ENCODE measurements at regions not wholly inside any gene's neighbourhood (a gene's known extent, or its start where the extent isn't known, plus 50 kb on each side); places are given as distances from the start of the nearest gene placed in this dataset.

DNA sequence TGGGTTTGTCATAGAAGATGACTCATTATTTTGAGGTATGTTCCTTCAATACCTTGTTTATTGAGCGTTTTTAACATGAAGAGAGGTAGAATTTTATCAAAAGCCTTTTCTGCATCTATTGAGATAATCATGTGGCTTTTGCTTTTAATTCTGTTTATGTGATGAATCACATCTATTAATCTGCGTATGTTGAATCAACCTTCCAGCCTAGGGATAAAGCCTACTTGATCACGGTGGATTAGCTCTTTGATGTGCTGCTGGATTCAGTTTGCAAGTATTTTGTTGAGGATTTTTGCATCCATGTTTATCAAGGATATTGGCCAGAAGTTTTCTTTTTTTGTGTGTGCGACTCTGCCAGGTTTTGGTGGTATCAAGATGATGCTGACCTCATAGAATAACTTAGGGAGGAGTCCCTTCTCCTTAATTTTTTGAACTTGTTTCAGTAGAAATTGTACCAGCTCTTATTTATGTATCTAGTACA, 602.6 kb downstream of the SNAPC1 start:
- H3K79me1 ChIP-seq (ENCODE audit: low read depth in 1 of 2, low read length in 2 of 2): no peaks in the 10 kb centered on the region
- intact Hi-C loops (cut with micrococcal nuclease): no loop called here
- no CpG with 5 or more reads among the region's 4 CpGs for WGBS, 2 experiments (ENCODE audit: extremely low coverage in 2 of 2, insufficient read length in 1 of 2)
- H3K56ac ChIP-seq (ENCODE audit: extremely low read depth, insufficient read depth, low read length): no peak overlapping the region
- H2BK20ac ChIP-seq (ENCODE audit: low read depth, low read length): no peak overlapping the region
- H2BK15ac ChIP-seq (ENCODE audit: low read depth, low read length): no peak overlapping the region
- no peak overlapping the region for H4K91ac ChIP-seq (ENCODE audit: insufficient read depth, low read depth, low read length)
- no peak overlapping the region for H2AK5ac ChIP-seq (ENCODE audit: low read depth, low read length)
- no peaks in the 10 kb centered on the region for H3K36me3 ChIP-seq (ENCODE audit: control insufficient read depth, insufficient read depth, low read length)
- no peaks in the 10 kb centered on the region for H3K4me1 ChIP-seq (ENCODE audit: control insufficient read depth, insufficient read depth, low read length)
- ChIA-PET POLR2A (ENCODE audit: unreplicated experiment) (no interaction called here), CTCF (no interaction called here)
- no peak overlapping the region for H3K27ac ChIP-seq (ENCODE audit: insufficient read depth, low read length)
- dilution Hi-C loops (cut with HindIII; ENCODE audit: low sequenced_read_pairs, unreplicated experiment): no loop called here
- no peak overlapping the region for H3K18ac ChIP-seq (ENCODE audit: low read depth, low read length)
- no peak overlapping the region for H2BK5ac ChIP-seq (ENCODE audit: low read depth, low read length, poor library complexity, severe bottlenecking)
- in situ Hi-C loops (cut with MboI; ENCODE audit: low sequenced_read_pairs): no loop called here
- no peak for ATAC-seq (ENCODE audit: low read depth)
- H3K4ac ChIP-seq (ENCODE audit: low read depth, low read length): no peak overlapping the region
- no peak overlapping the region for H3K23ac ChIP-seq (ENCODE audit: low read depth, low read length)
- no peaks in the 10 kb centered on the region for H3K9me3 ChIP-seq (ENCODE audit: control insufficient read depth, insufficient read depth, low read length)
- no peak overlapping the region for H3K4me3 ChIP-seq (ENCODE audit: insufficient read depth, low read depth, low read length)
- no peaks in the 10 kb centered on the region for H3K9me1 ChIP-seq (ENCODE audit: insufficient read depth, low read length)
- H3K27me3 ChIP-seq (ENCODE audit: control insufficient read depth, insufficient read depth, low read length): no peaks in the 10 kb centered on the region
- no peak overlapping the region for H4K5ac ChIP-seq (ENCODE audit: low read depth, low read length)
- no peak for DNase-seq
- no peak overlapping the region for H3K9ac ChIP-seq (ENCODE audit: low read depth, low read length)
- no peak overlapping the region for H3K4me2 ChIP-seq (ENCODE audit: low read depth, low read length)
- H4K8ac ChIP-seq (ENCODE audit: low read depth in 2 of 2, low read length in 2 of 2): no peak overlapping the region
- no peaks in the 10 kb centered on the region for H4K20me1 ChIP-seq (ENCODE audit: insufficient read depth, low read length)
- no peak overlapping the region for H2BK120ac ChIP-seq (ENCODE audit: low read depth, low read length)
- H2AFZ ChIP-seq (replicated peaks; ENCODE audit: low read length, poor library complexity): no peak overlapping the region
- BruUV-seq (replicated peaks): no TSS peak
- H2AK9ac ChIP-seq (replicated peaks; ENCODE audit: low read depth, low read length, poor library complexity): no peak overlapping the region
- no peak overlapping the region for H3K14ac ChIP-seq (replicated peaks; ENCODE audit: low read depth, low read length)
- TF ChIP-seq SMC3 (IDR thresholded peaks at IDR 0.05; ENCODE audit: low read depth, low read length): no peak
- TF ChIP-seq NFE2L2 (IDR thresholded peaks at IDR 0.05; ENCODE audit: low read depth, low read length): no peak
- TF ChIP-seq POLR2A (IDR thresholded peaks at IDR 0.05; ENCODE audit: low read depth, low read length): no peak
- no peak for TF ChIP-seq RCOR1 (IDR thresholded peaks at IDR 0.05; ENCODE audit: insufficient replicate concordance, low read length)
- TF ChIP-seq RAD21 (IDR thresholded peaks at IDR 0.05; ENCODE audit: low read length): no peak
- no peak for TF ChIP-seq MXI1 (IDR thresholded peaks at IDR 0.05; ENCODE audit: borderline replicate concordance, low read depth, low read length)
- TF ChIP-seq BHLHE40 (IDR thresholded peaks at IDR 0.05; ENCODE audit: low read depth, low read length): no peak
- TF ChIP-seq RFX5 (IDR thresholded peaks at IDR 0.05; ENCODE audit: low read depth, low read length): no peak

Measured in IMR-90 (cell line).